KG1 (cell line): ENCODE measurements at regions not wholly inside any gene's neighbourhood (a gene's known extent, or its start where the extent isn't known, plus 50 kb on each side); places are given as distances from the start of the nearest gene placed in this dataset.

Experiments
- DNase-seq: peaks from one replicate; lab custom pipeline; 2025; lab: John Stamatoyannopoulos, UW

GRCh38 chr13:55669051-55669450, 1471.7 kb upstream of the PRR20A start:
- no peak for DNase-seq

GRCh38 chr13:55673910-55674309, 1466.8 kb upstream of the PRR20A start:
- DNase-seq: no peak

- no peak for DNase-seq
Measured at GRCh38 chr13:55682776-55683175, 1457.9 kb upstream of the PRR20A start.

- no peak for DNase-seq
Measured at GRCh38 chr13:55705526-55705925, 1435.2 kb upstream of the PRR20A start.

- no peak for DNase-seq
Measured at GRCh38 chr13:55705971-55706370, 1434.7 kb upstream of the PRR20A start.

- no peak for DNase-seq
Measured at GRCh38 chr13:55714120-55714519, 1426.6 kb upstream of the PRR20A start.

GRCh38 chr13:55727683-55728082, 1413.0 kb upstream of the PRR20A start:
- no peak for DNase-seq

- DNase-seq: no peak
Measured at GRCh38 chr13:55728247-55728646, 1412.5 kb upstream of the PRR20A start.

GRCh38 chr13:55745828-55746227, 1394.9 kb upstream of the PRR20A start:
- no peak for DNase-seq

GRCh38 chr13:55761986-55762385, 1378.7 kb upstream of the PRR20A start:
- no peak for DNase-seq

GRCh38 chr13:55777612-55778011, 1363.1 kb upstream of the PRR20A start:
- no peak for DNase-seq

GRCh38 chr13:55783841-55784240, 1356.9 kb upstream of the PRR20A start:
- DNase-seq: no peak

GRCh38 chr13:55788548-55788947, 1352.2 kb upstream of the PRR20A start:
- no peak for DNase-seq

- no peak for DNase-seq
Measured at GRCh38 chr13:55792544-55793193, 1348.0 kb upstream of the PRR20A start.

GRCh38 chr13:55815458-55816033, 1325.2 kb upstream of the PRR20A start:
- DNase-seq: no peak

GRCh38 chr13:55816976-55817601, 1323.6 kb upstream of the PRR20A start:
- DNase-seq: no peak

GRCh38 chr13:55820817-55821216, 1319.9 kb upstream of the PRR20A start:
- DNase-seq: no peak

- DNase-seq: no peak
Measured at GRCh38 chr13:55869648-55870047, 1271.1 kb upstream of the PRR20A start.

- no peak for DNase-seq
Measured at GRCh38 chr13:55887561-55887960, 1253.2 kb upstream of the PRR20A start.

GRCh38 chr13:55893540-55893939, 1247.2 kb upstream of the PRR20A start:
- DNase-seq: no peak

GRCh38 chr13:55937180-55937579, 1203.5 kb upstream of the PRR20A start:
- no peak for DNase-seq

- DNase-seq: no peak
Measured at GRCh38 chr13:55948175-55948574, 1192.5 kb upstream of the PRR20A start.

GRCh38 chr13:55963934-55964333, 1176.8 kb upstream of the PRR20A start:
- DNase-seq: no peak

- DNase-seq: no peak
Measured at GRCh38 chr13:55967055-55967454, 1173.7 kb upstream of the PRR20A start.
